ENCODE measurements at regions not wholly inside any gene's neighbourhood (a gene's known extent, or its start where the extent isn't known, plus 50 kb on each side); places are given as distances from the start of the nearest gene placed in this dataset.

- H3K4me1 Mint-ChIP-seq (ENCODE audit: low read depth) = no peaks in the 10 kb centered on the region
- TF ChIP-seq CTCF (IDR thresholded peaks at IDR 0.05) = no peak
- POLR2A ChIA-PET = no interaction called here
Observed at GRCh38 chr4:46594661-46595060, 204.7 kb upstream of the GABRA2 start.

GRCh38 chr4:46586566-46586965 is 196.6 kb upstream of the GABRA2 start:
- no peak for ATAC-seq (ENCODE audit: poor library complexity)
- CTCF ChIA-PET = no interaction called here
- intact Hi-C loops (cut with DNase I, micrococcal nuclease) = no loop called here
- no peaks in the 10 kb centered on the region for H3K9me3 ChIP-seq (ENCODE audit: control insufficient read depth in 1 of 2, insufficient read depth in 1 of 2, low read length in 2 of 2)
- POLR2A ChIA-PET = no interaction called here
- H3K9me3 Mint-ChIP-seq = peaks cover 7% of the 10 kb centered on the region
- no peaks in the 10 kb centered on the region for H3K27me3 ChIP-seq (ENCODE audit: control insufficient read depth in 1 of 2, insufficient read depth in 2 of 2, low read length in 2 of 2)
- H3K36me3 Mint-ChIP-seq (ENCODE audit: low read depth) = no peaks in the 10 kb centered on the region
- no peak for DNase-seq
- H3K4me1 ChIP-seq (ENCODE audit: insufficient read depth, low read length) = no peaks in the 10 kb centered on the region
- H3K27me3 Mint-ChIP-seq = no peaks in the 10 kb centered on the region
- no peak for TF ChIP-seq CTCF (IDR thresholded peaks at IDR 0.05)
- no peaks in the 10 kb centered on the region for H3K4me1 Mint-ChIP-seq (ENCODE audit: low read depth)
- no peak overlapping the region for H3K27ac Mint-ChIP-seq
- no peak overlapping the region for H3K4me3 ChIP-seq (ENCODE audit: low read length)
- H3K36me3 ChIP-seq (ENCODE audit: insufficient read depth, low read length) = no peaks in the 10 kb centered on the region
- H3K4me3 Mint-ChIP-seq = no peak overlapping the region
- H3K27ac ChIP-seq (ENCODE audit: low read depth in 1 of 2, low read length in 2 of 2) = no peak overlapping the region

More at GRCh38 chr4:46594661-46595060, 204.7 kb upstream of the GABRA2 start:
- Histone ChIP-seq H3K4me3 (ENCODE audit: low read length) (no peak overlapping the region), H3K36me3 (ENCODE audit: insufficient read depth, low read length) (no peaks in the 10 kb centered on the region), H3K9me3 (ENCODE audit: control insufficient read depth in 1 of 2, insufficient read depth in 1 of 2, low read length in 2 of 2) (no peaks in the 10 kb centered on the region), H3K27ac (ENCODE audit: low read depth in 1 of 2, low read length in 2 of 2) (no peak overlapping the region), H3K4me1 (ENCODE audit: insufficient read depth, low read length) (no peaks in the 10 kb centered on the region), H3K27me3 (ENCODE audit: control insufficient read depth in 1 of 2, insufficient read depth in 2 of 2, low read length in 2 of 2) (no peaks in the 10 kb centered on the region)
- H3K4me3 Mint-ChIP-seq = no peak overlapping the region
- CTCF ChIA-PET = no interaction called here
- intact Hi-C loops (cut with DNase I, micrococcal nuclease) = no loop called here
- H3K27me3 Mint-ChIP-seq = no peaks in the 10 kb centered on the region
- H3K9me3 Mint-ChIP-seq = peaks cover 11% of the 10 kb centered on the region
- ATAC-seq (ENCODE audit: poor library complexity) (no peak), DNase-seq (no peak)
- no peaks in the 10 kb centered on the region for H3K36me3 Mint-ChIP-seq (ENCODE audit: low read depth)
- no peak overlapping the region for H3K27ac Mint-ChIP-seq

- intact Hi-C loops (cut with DNase I, micrococcal nuclease) = no loop called here
- TF ChIP-seq CTCF (IDR thresholded peaks at IDR 0.05) = no peak
- Histone ChIP-seq H3K4me1 (ENCODE audit: insufficient read depth, low read length) (no peaks in the 10 kb centered on the region), H3K9me3 (ENCODE audit: control insufficient read depth in 1 of 2, insufficient read depth in 1 of 2, low read length in 2 of 2) (no peaks in the 10 kb centered on the region), H3K27ac (ENCODE audit: low read depth in 1 of 2, low read length in 2 of 2) (no peak overlapping the region), H3K4me3 (ENCODE audit: low read length) (no peak overlapping the region), H3K27me3 (ENCODE audit: control insufficient read depth in 1 of 2, insufficient read depth in 2 of 2, low read length in 2 of 2) (no peaks in the 10 kb centered on the region), H3K36me3 (ENCODE audit: insufficient read depth, low read length) (no peaks in the 10 kb centered on the region)
- ChIA-PET CTCF (no interaction called here), POLR2A (no interaction called here)
- Mint-ChIP-seq H3K27me3 (no peaks in the 10 kb centered on the region), H3K4me3 (no peak overlapping the region), H3K9me3 (peaks cover 2% of the 10 kb centered on the region), H3K4me1 (ENCODE audit: low read depth) (no peaks in the 10 kb centered on the region), H3K27ac (no peak overlapping the region), H3K36me3 (ENCODE audit: low read depth) (no peaks in the 10 kb centered on the region)
- ATAC-seq (ENCODE audit: poor library complexity) (no peak), DNase-seq (no peak)
Observed at GRCh38 chr4:46581677-46582076, 191.7 kb upstream of the GABRA2 start.
